ENCODE measurements at regions not wholly inside any gene's neighbourhood (a gene's known extent, or its start where the extent isn't known, plus 50 kb on each side); places are given as distances from the start of the nearest gene placed in this dataset.

DNA sequence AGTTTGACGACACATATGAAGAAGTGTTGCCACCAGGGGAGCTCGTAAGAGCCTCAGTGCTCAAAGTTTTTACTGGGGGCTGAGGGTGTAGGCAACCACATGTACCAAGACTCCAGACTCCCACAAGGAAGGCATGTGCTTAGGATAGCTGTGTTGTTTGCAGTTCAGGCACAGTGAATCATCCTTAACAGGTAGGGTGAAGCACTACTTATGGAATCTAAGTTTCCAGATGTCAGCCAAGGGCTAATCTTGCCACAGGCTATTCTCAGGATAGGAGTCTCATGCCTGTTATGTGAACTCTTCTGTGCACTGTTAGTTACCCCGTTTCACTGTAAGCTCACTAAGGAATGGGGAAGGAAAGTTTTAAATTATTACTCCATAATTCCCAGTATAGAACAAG, 202.6 kb downstream of the TMA16 start:
- TF ChIP-seq, protein P1, sequence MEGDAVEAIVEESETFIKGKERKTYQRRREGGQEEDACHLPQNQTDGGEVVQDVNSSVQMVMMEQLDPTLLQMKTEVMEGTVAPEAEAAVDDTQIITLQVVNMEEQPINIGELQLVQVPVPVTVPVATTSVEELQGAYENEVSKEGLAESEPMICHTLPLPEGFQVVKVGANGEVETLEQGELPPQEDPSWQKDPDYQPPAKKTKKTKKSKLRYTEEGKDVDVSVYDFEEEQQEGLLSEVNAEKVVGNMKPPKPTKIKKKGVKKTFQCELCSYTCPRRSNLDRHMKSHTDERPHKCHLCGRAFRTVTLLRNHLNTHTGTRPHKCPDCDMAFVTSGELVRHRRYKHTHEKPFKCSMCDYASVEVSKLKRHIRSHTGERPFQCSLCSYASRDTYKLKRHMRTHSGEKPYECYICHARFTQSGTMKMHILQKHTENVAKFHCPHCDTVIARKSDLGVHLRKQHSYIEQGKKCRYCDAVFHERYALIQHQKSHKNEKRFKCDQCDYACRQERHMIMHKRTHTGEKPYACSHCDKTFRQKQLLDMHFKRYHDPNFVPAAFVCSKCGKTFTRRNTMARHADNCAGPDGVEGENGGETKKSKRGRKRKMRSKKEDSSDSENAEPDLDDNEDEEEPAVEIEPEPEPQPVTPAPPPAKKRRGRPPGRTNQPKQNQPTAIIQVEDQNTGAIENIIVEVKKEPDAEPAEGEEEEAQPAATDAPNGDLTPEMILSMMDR (tag by site-specific recombination; IDR thresholded peaks at IDR 0.05), result no peak
- TF ChIP-seq ZNF302 (tag by site-specific recombination; IDR thresholded peaks at IDR 0.05; ENCODE audit: low read depth) (no peak), ZNF324 (tag by site-specific recombination; IDR thresholded peaks at IDR 0.05) (no peak), ZNF114 (tag by site-specific recombination; IDR thresholded peaks at IDR 0.05) (no peak), ZSCAN16 (tag by site-specific recombination; IDR thresholded peaks at IDR 0.05) (no peak), ZBTB7A (tag by site-specific recombination; IDR thresholded peaks at IDR 0.05; ENCODE audit: low read depth) (no peak), YY1 (tag by site-specific recombination; IDR thresholded peaks at IDR 0.05) (no peak), SETDB1 (IDR thresholded peaks at IDR 0.05; ENCODE audit: insufficient read length, low read length) (no peak), HOXC10 (CRISPR knock-in tag; IDR thresholded peaks at IDR 0.05) (no peak), ZNF791 (tag by site-specific recombination; IDR thresholded peaks at IDR 0.05) (no peak), ZNF501 (tag by site-specific recombination; IDR thresholded peaks at IDR 0.05) (no peak)
- TF ChIP-seq, protein P2, sequence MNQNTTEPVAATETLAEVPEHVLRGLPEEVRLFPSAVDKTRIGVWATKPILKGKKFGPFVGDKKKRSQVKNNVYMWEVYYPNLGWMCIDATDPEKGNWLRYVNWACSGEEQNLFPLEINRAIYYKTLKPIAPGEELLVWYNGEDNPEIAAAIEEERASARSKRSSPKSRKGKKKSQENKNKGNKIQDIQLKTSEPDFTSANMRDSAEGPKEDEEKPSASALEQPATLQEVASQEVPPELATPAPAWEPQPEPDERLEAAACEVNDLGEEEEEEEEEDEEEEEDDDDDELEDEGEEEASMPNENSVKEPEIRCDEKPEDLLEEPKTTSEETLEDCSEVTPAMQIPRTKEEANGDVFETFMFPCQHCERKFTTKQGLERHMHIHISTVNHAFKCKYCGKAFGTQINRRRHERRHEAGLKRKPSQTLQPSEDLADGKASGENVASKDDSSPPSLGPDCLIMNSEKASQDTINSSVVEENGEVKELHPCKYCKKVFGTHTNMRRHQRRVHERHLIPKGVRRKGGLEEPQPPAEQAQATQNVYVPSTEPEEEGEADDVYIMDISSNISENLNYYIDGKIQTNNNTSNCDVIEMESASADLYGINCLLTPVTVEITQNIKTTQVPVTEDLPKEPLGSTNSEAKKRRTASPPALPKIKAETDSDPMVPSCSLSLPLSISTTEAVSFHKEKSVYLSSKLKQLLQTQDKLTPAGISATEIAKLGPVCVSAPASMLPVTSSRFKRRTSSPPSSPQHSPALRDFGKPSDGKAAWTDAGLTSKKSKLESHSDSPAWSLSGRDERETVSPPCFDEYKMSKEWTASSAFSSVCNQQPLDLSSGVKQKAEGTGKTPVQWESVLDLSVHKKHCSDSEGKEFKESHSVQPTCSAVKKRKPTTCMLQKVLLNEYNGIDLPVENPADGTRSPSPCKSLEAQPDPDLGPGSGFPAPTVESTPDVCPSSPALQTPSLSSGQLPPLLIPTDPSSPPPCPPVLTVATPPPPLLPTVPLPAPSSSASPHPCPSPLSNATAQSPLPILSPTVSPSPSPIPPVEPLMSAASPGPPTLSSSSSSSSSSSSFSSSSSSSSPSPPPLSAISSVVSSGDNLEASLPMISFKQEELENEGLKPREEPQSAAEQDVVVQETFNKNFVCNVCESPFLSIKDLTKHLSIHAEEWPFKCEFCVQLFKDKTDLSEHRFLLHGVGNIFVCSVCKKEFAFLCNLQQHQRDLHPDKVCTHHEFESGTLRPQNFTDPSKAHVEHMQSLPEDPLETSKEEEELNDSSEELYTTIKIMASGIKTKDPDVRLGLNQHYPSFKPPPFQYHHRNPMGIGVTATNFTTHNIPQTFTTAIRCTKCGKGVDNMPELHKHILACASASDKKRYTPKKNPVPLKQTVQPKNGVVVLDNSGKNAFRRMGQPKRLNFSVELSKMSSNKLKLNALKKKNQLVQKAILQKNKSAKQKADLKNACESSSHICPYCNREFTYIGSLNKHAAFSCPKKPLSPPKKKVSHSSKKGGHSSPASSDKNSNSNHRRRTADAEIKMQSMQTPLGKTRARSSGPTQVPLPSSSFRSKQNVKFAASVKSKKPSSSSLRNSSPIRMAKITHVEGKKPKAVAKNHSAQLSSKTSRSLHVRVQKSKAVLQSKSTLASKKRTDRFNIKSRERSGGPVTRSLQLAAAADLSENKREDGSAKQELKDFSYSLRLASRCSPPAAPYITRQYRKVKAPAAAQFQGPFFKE (tag by site-specific recombination; IDR thresholded peaks at IDR 0.05; ENCODE audit: borderline replicate concordance), result no peak
- TF ChIP-seq, protein P3, sequence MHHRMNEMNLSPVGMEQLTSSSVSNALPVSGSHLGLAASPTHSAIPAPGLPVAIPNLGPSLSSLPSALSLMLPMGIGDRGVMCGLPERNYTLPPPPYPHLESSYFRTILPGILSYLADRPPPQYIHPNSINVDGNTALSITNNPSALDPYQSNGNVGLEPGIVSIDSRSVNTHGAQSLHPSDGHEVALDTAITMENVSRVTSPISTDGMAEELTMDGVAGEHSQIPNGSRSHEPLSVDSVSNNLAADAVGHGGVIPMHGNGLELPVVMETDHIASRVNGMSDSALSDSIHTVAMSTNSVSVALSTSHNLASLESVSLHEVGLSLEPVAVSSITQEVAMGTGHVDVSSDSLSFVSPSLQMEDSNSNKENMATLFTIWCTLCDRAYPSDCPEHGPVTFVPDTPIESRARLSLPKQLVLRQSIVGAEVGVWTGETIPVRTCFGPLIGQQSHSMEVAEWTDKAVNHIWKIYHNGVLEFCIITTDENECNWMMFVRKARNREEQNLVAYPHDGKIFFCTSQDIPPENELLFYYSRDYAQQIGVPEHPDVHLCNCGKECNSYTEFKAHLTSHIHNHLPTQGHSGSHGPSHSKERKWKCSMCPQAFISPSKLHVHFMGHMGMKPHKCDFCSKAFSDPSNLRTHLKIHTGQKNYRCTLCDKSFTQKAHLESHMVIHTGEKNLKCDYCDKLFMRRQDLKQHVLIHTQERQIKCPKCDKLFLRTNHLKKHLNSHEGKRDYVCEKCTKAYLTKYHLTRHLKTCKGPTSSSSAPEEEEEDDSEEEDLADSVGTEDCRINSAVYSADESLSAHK (tag by site-specific recombination; IDR thresholded peaks at IDR 0.05), result no peak
